Activated B cell treated with CpG ODN at 0.5 μM for 24 hours (primary cell): ENCODE measurements at regions not wholly inside any gene's neighbourhood (a gene's known extent, or its start where the extent isn't known, plus 50 kb on each side); places are given as distances from the start of the nearest gene placed in this dataset.

ENCODE experiments used
- ATAC-seq: fragments of 200-7000 bp; cut with Tn5 transposase; one replicate; pipeline ENCODE4 v1.10.0; 2021; ENCODE audit warnings: low read depth, mild to moderate bottlenecking, moderate library complexity
- CTCF ChIA-PET: fragments of 350-600 bp; sonication (Branson Sonifier 250); formaldehyde crosslinking; loops from one replicate; lab custom pipeline; 2021; ENCODE audit warnings: antibody characterized with exemption; lab: Charles Lee
- POLR2A ChIA-PET: fragments of 350-600 bp; sonication (Branson Sonifier 250); formaldehyde crosslinking; loops from one replicate; lab custom pipeline; 2021; ENCODE audit warnings: antibody characterized with exemption; lab: Charles Lee
- DNase-seq: peaks from one replicate; pipeline ENCODE4 v3.0.0; 2022
- H3K27ac Mint-ChIP-seq: one replicate; pipeline ENCODE4 v1.8.0; 2020; ENCODE audit warnings: mixed read lengths
- H3K27me3 Mint-ChIP-seq: one replicate; pipeline ENCODE4 v1.8.0; 2021; ENCODE audit warnings: mixed read lengths
- H3K36me3 Mint-ChIP-seq: one replicate; pipeline ENCODE4 v1.8.0; 2021; ENCODE audit warnings: low read depth, mixed read lengths
- H3K4me1 Mint-ChIP-seq: one replicate; pipeline ENCODE4 v1.8.0; 2021; ENCODE audit warnings: mixed read lengths
- H3K4me3 Mint-ChIP-seq: one replicate; pipeline ENCODE4 v1.8.0; 2020; ENCODE audit warnings: mild to moderate bottlenecking, mixed read lengths
- H3K9me3 Mint-ChIP-seq: one replicate; pipeline ENCODE4 v1.8.0; 2020; ENCODE audit warnings: mixed read lengths
- CTCF ChIP-seq: fragments of 200-600 bp; IDR thresholded peaks from one replicate; pipeline ENCODE4 v1.8.0; 2022; ENCODE audit warnings: antibody characterized with exemption, mild to moderate bottlenecking
- intact Hi-C: fragments of 100-400 bp; cut with micrococcal nuclease; formaldehyde crosslinking; loops from one replicate; pipeline ENCODE4 v1.15.1; 2024

- Mint-ChIP-seq H3K4me3 (no peak overlapping the region), H3K4me1 (no peaks in the 10 kb centered on the region), H3K9me3 (no peaks in the 10 kb centered on the region), H3K27ac (no peak overlapping the region), H3K36me3 (no peaks in the 10 kb centered on the region), H3K27me3 (no peaks in the 10 kb centered on the region)
- DNase-seq (no peak), ATAC-seq (no peak)
- intact Hi-C loops = no loop called here
- ChIA-PET CTCF (no interaction called here), POLR2A (no interaction called here)
- TF ChIP-seq CTCF = no peak
These were observed 372.5 kb downstream of the MAN2A1 start for GRCh38 chr5:110062246-110062645.

GRCh38 chr5:110063640-110064602 is 374.2 kb downstream of the MAN2A1 start:
- Mint-ChIP-seq H3K4me3 (no peak overlapping the region), H3K27me3 (no peaks in the 10 kb centered on the region), H3K36me3 (no peaks in the 10 kb centered on the region), H3K27ac (no peak overlapping the region), H3K9me3 (peaks cover 3% of the 10 kb centered on the region), H3K4me1 (no peaks in the 10 kb centered on the region)
- intact Hi-C loops = no loop called here
- ATAC-seq (no peak), DNase-seq (no peak)
- CTCF ChIA-PET = no interaction called here
- no peak for TF ChIP-seq CTCF
- POLR2A ChIA-PET = no interaction called here

GRCh38 chr5:110064603-110065268 is 375.0 kb downstream of the MAN2A1 start:
- CTCF ChIA-PET = no interaction called here
- DNase-seq (no peak), ATAC-seq (no peak)
- Mint-ChIP-seq H3K27ac (no peak overlapping the region), H3K36me3 (no peaks in the 10 kb centered on the region), H3K27me3 (no peaks in the 10 kb centered on the region), H3K4me3 (no peak overlapping the region), H3K9me3 (peaks cover 9% of the 10 kb centered on the region), H3K4me1 (no peaks in the 10 kb centered on the region)
- POLR2A ChIA-PET = no interaction called here
- intact Hi-C loops = no loop called here
- TF ChIP-seq CTCF = no peak

GRCh38 chr5:110070836-110071235 is 381.1 kb downstream of the MAN2A1 start:
- Mint-ChIP-seq H3K36me3 (no peaks in the 10 kb centered on the region), H3K9me3 (peaks cover 23% of the 10 kb centered on the region)
- POLR2A ChIA-PET = no interaction called here

More at GRCh38 chr5:110070836-110071235, 381.1 kb downstream of the MAN2A1 start:
- Mint-ChIP-seq H3K4me3 (no peak overlapping the region), H3K27ac (no peak overlapping the region), H3K4me1 (no peaks in the 10 kb centered on the region), H3K27me3 (no peaks in the 10 kb centered on the region)
- intact Hi-C loops = no loop called here
- no peak for ATAC-seq
- no peak for DNase-seq
- no peak for TF ChIP-seq CTCF
- CTCF ChIA-PET = no interaction called here
